Endothelial cell of umbilical vein (primary cell): ENCODE measurements at regions not wholly inside any gene's neighbourhood (a gene's known extent, or its start where the extent isn't known, plus 50 kb on each side); places are given as distances from the start of the nearest gene placed in this dataset.

Source experiments
- BruUV-seq: library from RNA; stranded (reverse); fragments of 400-500 nt; replicated peaks from 2 replicates; lab custom pipeline; 2021; lab: Mats Ljungman, UMichigan
- CTCF ChIA-PET: fragments of 300-600, 350-600 bp; sonication (Branson Sonifier 250); formaldehyde crosslinking; loops from one replicate; lab custom pipeline; 2021; ENCODE audit warnings: antibody characterized with exemption, inconsistent platforms; lab: Charles Lee
- POLR2A ChIA-PET: fragments of 300-600, 350-600 bp; sonication (Branson Sonifier 250); formaldehyde crosslinking; loops from one replicate; lab custom pipeline; 2021; ENCODE audit warnings: antibody characterized with exemption, inconsistent platforms; lab: Charles Lee
- DNase-seq: peaks from one replicate; pipeline ENCODE4 v3.0.0-alpha.2; 2011; ENCODE audit warnings: low read depth, low spot score
- FAIRE-seq: peaks from 2 replicates; lab custom pipeline; 2011; peaks lifted over from hg19 to GRCh38; lab: Jason Lieb, UNC
- H2AFZ ChIP-seq: 2 replicates; pipeline ENCODE4 v1.6.0; 2012; ENCODE audit warnings: low read depth, low read length, control low read depth, inconsistent platforms
- H3K27ac ChIP-seq: 2 replicates; pipeline ENCODE4 v1.5.1; 2011; ENCODE audit warnings: low read depth, mild to moderate bottlenecking, control low read depth, low read length, moderate library complexity; ENCODE audit not compliant: insufficient read depth
- H3K27me3 ChIP-seq, 2 experiments: 2 replicates each; pipeline versions ENCODE4 v1.6.0 to v1.6.1; 2011; ENCODE audit warnings: low read length in 2 of 2, mixed read lengths in 1 of 2; ENCODE audit not compliant: control insufficient read depth in 2 of 2, insufficient read depth in 2 of 2
- H3K36me3 ChIP-seq, 2 experiments: 2 replicates in 1 of 2; 3 replicates in 1 of 2; pipeline ENCODE4 v1.5.1; 2011; ENCODE audit warnings: low read length in 2 of 2, mild to moderate bottlenecking in 1 of 2, moderate library complexity in 1 of 2; ENCODE audit not compliant: control insufficient read depth in 2 of 2, insufficient read depth in 2 of 2; ENCODE audit errors: extremely low read depth in 1 of 2
- H3K4me1 ChIP-seq: 3 replicates; pipeline ENCODE4 v1.5.1; 2011; ENCODE audit warnings: mild to moderate bottlenecking, low read length; ENCODE audit not compliant: control insufficient read depth, insufficient read depth; ENCODE audit errors: extremely low read depth
- H3K4me2 ChIP-seq: 2 replicates; pipeline ENCODE4 v1.6.1; 2011; ENCODE audit warnings: low read length, control low read depth, mixed read lengths; ENCODE audit not compliant: insufficient read depth
- H3K4me3 ChIP-seq, 3 experiments: fragments of 200-600 bp in 1 of 3; sonication (generic), shearing (Covaris generic) in 1 of 3; replicated peaks in 1 of 3; 2 replicates each; pipeline ENCODE4 v1.5.1; 2011 to 2016; ENCODE audit warnings: control low read depth in 3 of 3, low read length in 3 of 3, mild to moderate bottlenecking in 2 of 3, inconsistent platforms in 1 of 3, low read depth in 1 of 3, moderate library complexity in 1 of 3; ENCODE audit not compliant: insufficient read depth in 1 of 3
- H3K79me2 ChIP-seq: 2 replicates; pipeline ENCODE4 v1.6.0; 2012; ENCODE audit warnings: low read length, inconsistent platforms; ENCODE audit not compliant: control insufficient read depth, insufficient read depth
- H3K9ac ChIP-seq: replicated peaks from 2 replicates; pipeline ENCODE3; 2011; ENCODE audit warnings: low read length, control low read depth; ENCODE audit not compliant: insufficient read depth; ENCODE audit errors: extremely low read depth
- H3K9me1 ChIP-seq: replicated peaks from 3 replicates; pipeline ENCODE4 v1.6.0; 2011; ENCODE audit warnings: mild to moderate bottlenecking, low read length; ENCODE audit not compliant: control insufficient read depth, insufficient read depth; ENCODE audit errors: extremely low read depth
- H3K9me3 ChIP-seq: replicated peaks from 2 replicates; pipeline ENCODE4 v1.5.1; 2012; ENCODE audit warnings: low read length, inconsistent platforms; ENCODE audit not compliant: control insufficient read depth, insufficient read depth
- H4K20me1 ChIP-seq: replicated peaks from 2 replicates; pipeline ENCODE3; 2011; ENCODE audit warnings: mild to moderate bottlenecking, low read length; ENCODE audit not compliant: control insufficient read depth, insufficient read depth; ENCODE audit errors: extremely low read depth
- EZH2 ChIP-seq: IDR thresholded peaks from 2 replicates; pipeline ENCODE4 v1.6.1; 2012; ENCODE audit warnings: borderline replicate concordance, low read depth, mild to moderate bottlenecking, moderate library complexity, low read length, inconsistent platforms; ENCODE audit not compliant: severe bottlenecking
- FOS ChIP-seq: IDR thresholded peaks from 2 replicates; pipeline ENCODE4 v1.6.1; 2011; ENCODE audit warnings: mild to moderate bottlenecking, low read length, moderate library complexity, borderline replicate concordance; ENCODE audit not compliant: insufficient read depth
- GATA2 ChIP-seq: IDR thresholded peaks from 2 replicates; pipeline ENCODE4 v1.7.0; 2011; ENCODE audit warnings: low read depth, mild to moderate bottlenecking, moderate library complexity, mixed read lengths, low read length; ENCODE audit not compliant: insufficient read length, insufficient read depth
- JUN ChIP-seq: IDR thresholded peaks from 2 replicates; pipeline ENCODE4 v1.6.1; 2011; ENCODE audit warnings: borderline replicate concordance, low read depth; ENCODE audit not compliant: insufficient read length, insufficient read depth
- MYC ChIP-seq: IDR thresholded peaks from one replicate; pipeline ENCODE4 v1.6.1; 2011; ENCODE audit warnings: mild to moderate bottlenecking, low read depth, low read length
- POLR2A ChIP-seq: IDR thresholded peaks from 2 replicates; pipeline ENCODE4 v1.6.1; 2012; ENCODE audit warnings: low read depth, mild to moderate bottlenecking, control low read depth, low read length
- POLR2AphosphoS5 ChIP-seq: IDR thresholded peaks from 2 replicates; pipeline ENCODE4 v1.6.1; 2012; ENCODE audit warnings: low read depth, mild to moderate bottlenecking, control low read depth, low read length, moderate library complexity; ENCODE audit not compliant: insufficient read depth
- dilution Hi-C: fragments of 300-500 bp; cut with MboI; formaldehyde crosslinking; loops from one replicate; pipeline ENCODE4 v1.15.0; 2019; ENCODE audit warnings: low sequenced_read_pairs; ENCODE audit not compliant: extremely low pct_ligation_motif_present
- intact Hi-C: fragments of 100-400 bp; cut with micrococcal nuclease; formaldehyde crosslinking; loops from one replicate; pipeline ENCODE4 v1.10.0; 2022
- TF ChIP-seq, protein P1 (sequence below), 2 donors: IDR thresholded peaks; 1 replicate in 1 of 2; 2 replicates in 1 of 2; pipeline ENCODE4 v1.5.1; 2011; ENCODE audit warnings: low read length in 2 of 2, mild to moderate bottlenecking in 2 of 2, moderate library complexity in 2 of 2, control low read depth in 1 of 2, inconsistent platforms in 1 of 2, low read depth in 1 of 2; ENCODE audit not compliant: insufficient read depth in 1 of 2; ENCODE audit errors: extremely low read depth in 1 of 2
- TF ChIP-seq, protein P2 (sequence below): IDR thresholded peaks from 2 replicates; pipeline ENCODE4 v1.6.1; 2011; ENCODE audit not compliant: insufficient read depth, insufficient read length

- Histone ChIP-seq H4K20me1 (no peaks in the 10 kb centered on the region), H3K79me2 (no peaks in the 10 kb centered on the region), H3K4me1 (no peaks in the 10 kb centered on the region), H3K9me1 (no peaks in the 10 kb centered on the region), H3K36me3 (no peaks in the 10 kb centered on the region), H3K27ac (no peak overlapping the region), H3K4me3 (no peak overlapping the region), H3K27me3 (no peaks in the 10 kb centered on the region), H3K9me3 (no peaks in the 10 kb centered on the region), H3K4me2 (no peak overlapping the region), H3K9ac (no peak overlapping the region), H2AFZ (no peak overlapping the region)
- dilution Hi-C loops: no loop called here
- CTCF ChIA-PET: interaction anchor here (0.6 to 1.3 kb wide), 2 partner anchors 12 to 459 kb away, joined by 3 to 4 read pairs; no protein-coding TSS in a partner anchor
- intact Hi-C loops: no loop called here
- TF ChIP-seq, protein P1, sequence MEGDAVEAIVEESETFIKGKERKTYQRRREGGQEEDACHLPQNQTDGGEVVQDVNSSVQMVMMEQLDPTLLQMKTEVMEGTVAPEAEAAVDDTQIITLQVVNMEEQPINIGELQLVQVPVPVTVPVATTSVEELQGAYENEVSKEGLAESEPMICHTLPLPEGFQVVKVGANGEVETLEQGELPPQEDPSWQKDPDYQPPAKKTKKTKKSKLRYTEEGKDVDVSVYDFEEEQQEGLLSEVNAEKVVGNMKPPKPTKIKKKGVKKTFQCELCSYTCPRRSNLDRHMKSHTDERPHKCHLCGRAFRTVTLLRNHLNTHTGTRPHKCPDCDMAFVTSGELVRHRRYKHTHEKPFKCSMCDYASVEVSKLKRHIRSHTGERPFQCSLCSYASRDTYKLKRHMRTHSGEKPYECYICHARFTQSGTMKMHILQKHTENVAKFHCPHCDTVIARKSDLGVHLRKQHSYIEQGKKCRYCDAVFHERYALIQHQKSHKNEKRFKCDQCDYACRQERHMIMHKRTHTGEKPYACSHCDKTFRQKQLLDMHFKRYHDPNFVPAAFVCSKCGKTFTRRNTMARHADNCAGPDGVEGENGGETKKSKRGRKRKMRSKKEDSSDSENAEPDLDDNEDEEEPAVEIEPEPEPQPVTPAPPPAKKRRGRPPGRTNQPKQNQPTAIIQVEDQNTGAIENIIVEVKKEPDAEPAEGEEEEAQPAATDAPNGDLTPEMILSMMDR (IDR thresholded peaks at IDR 0.05; ENCODE audit: extremely low read depth in 1 of 2, insufficient read depth in 1 of 2, low read depth in 1 of 2, low read length in 2 of 2): no peak
- TF ChIP-seq EZH2 (no peak), POLR2AphosphoS5 (no peak), MYC (no peak), JUN (no peak), POLR2A (no peak), GATA2 (no peak), FOS (no peak)
- TF ChIP-seq, protein P2, sequence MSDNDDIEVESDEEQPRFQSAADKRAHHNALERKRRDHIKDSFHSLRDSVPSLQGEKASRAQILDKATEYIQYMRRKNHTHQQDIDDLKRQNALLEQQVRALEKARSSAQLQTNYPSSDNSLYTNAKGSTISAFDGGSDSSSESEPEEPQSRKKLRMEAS: no peak
- POLR2A ChIA-PET: interaction anchor here (0.7 kb wide), 1 partner anchor 162 kb away, joined by 11 read pairs; no protein-coding TSS in a partner anchor
- FAIRE-seq (no peak), DNase-seq (no peak)
- BruUV-seq: no TSS peak
These were observed 203.9 kb upstream of the PROX1 start for GRCh38 chr1:213783893-213784292.
